WTC11 (cell line): ENCODE measurements at regions not wholly inside any gene's neighbourhood (a gene's known extent, or its start where the extent isn't known, plus 50 kb on each side); places are given as distances from the start of the nearest gene placed in this dataset.

ENCODE experiments used
- ATAC-seq: fragments of 200-7000 bp; cut with Tn5 transposase; 2 replicates; pipeline ENCODE4 v1.10.0; 2021; ENCODE audit warnings: mild to moderate bottlenecking, moderate library complexity
- CTCF ChIA-PET: fragments of 300-600 bp; sonication (Branson Sonifier 250); formaldehyde crosslinking; loops from one replicate; lab custom pipeline; 2021; ENCODE audit warnings: antibody characterized with exemption; lab: Charles Lee
- POLR2A ChIA-PET: fragments of 350-600 bp; sonication (Branson Sonifier 250); formaldehyde crosslinking; loops from one replicate; lab custom pipeline; 2021; ENCODE audit warnings: antibody characterized with exemption; lab: Charles Lee
- DNase-seq: peaks from one replicate; pipeline ENCODE4 v3.0.0; 2021; ENCODE audit warnings: low spot score
- H3K27ac Mint-ChIP-seq: 2 replicates; pipeline ENCODE4 v1.8.0; 2021; ENCODE audit warnings: mixed read lengths
- H3K27me3 Mint-ChIP-seq: 2 replicates; pipeline ENCODE4 v1.8.0; 2021; ENCODE audit warnings: low read depth, mild to moderate bottlenecking, moderate library complexity, mixed read lengths
- H3K36me3 Mint-ChIP-seq: 2 replicates; pipeline ENCODE4 v1.8.0; 2021; ENCODE audit warnings: mixed read lengths
- H3K4me1 Mint-ChIP-seq: 2 replicates; pipeline ENCODE4 v1.8.0; 2022; ENCODE audit warnings: mixed read lengths
- H3K4me3 Mint-ChIP-seq: 2 replicates; pipeline ENCODE4 v1.8.0; 2021; ENCODE audit warnings: mild to moderate bottlenecking, moderate library complexity, mixed read lengths
- H3K9me3 Mint-ChIP-seq: 2 replicates; pipeline ENCODE4 v1.8.0; 2021; ENCODE audit warnings: mixed read lengths
- ATF1 ChIP-seq: sonication (generic); formaldehyde crosslinking; IDR thresholded peaks from 2 replicates; pipeline ENCODE4 v1.8.1; 2023; ENCODE audit warnings: mild to moderate bottlenecking, moderate library complexity, missing genetic modification reagents
- ETV6 ChIP-seq: sonication (generic); formaldehyde crosslinking; IDR thresholded peaks from 2 replicates; pipeline ENCODE4 v1.8.1; 2022; ENCODE audit warnings: mild to moderate bottlenecking, missing genetic modification reagents
- FOXK1 ChIP-seq: sonication (generic); formaldehyde crosslinking; IDR thresholded peaks from 2 replicates; pipeline ENCODE4 v1.8.0; 2022; ENCODE audit warnings: mild to moderate bottlenecking, moderate library complexity, missing genetic modification reagents
- FOXP1 ChIP-seq: sonication (generic); formaldehyde crosslinking; IDR thresholded peaks from 2 replicates; pipeline ENCODE4 v1.8.0; 2022; ENCODE audit warnings: missing genetic modification reagents, mild to moderate bottlenecking, moderate library complexity, borderline replicate concordance
- HMGA2 ChIP-seq: fragments of 250-450 bp; sonication (Bioruptor Pico); IDR thresholded peaks from 2 replicates; pipeline ENCODE4 v1.4.0; 2021; ENCODE audit warnings: mild to moderate bottlenecking, moderate library complexity
- JUN ChIP-seq: sonication (generic); formaldehyde crosslinking; IDR thresholded peaks from 2 replicates; pipeline ENCODE4 v1.8.0; 2023; ENCODE audit warnings: mild to moderate bottlenecking, missing genetic modification reagents
- NR1H2 ChIP-seq: sonication (generic); formaldehyde crosslinking; IDR thresholded peaks from 2 replicates; pipeline ENCODE4 v1.9.0; 2021; ENCODE audit warnings: mild to moderate bottlenecking, moderate library complexity, missing genetic modification reagents
- RELA ChIP-seq: sonication (generic); formaldehyde crosslinking; IDR thresholded peaks from 2 replicates; pipeline ENCODE4 v1.8.1; 2022; ENCODE audit warnings: missing genetic modification reagents, mild to moderate bottlenecking, borderline replicate concordance
- SOX15 ChIP-seq: fragments of 250-450 bp; sonication (Bioruptor Pico); IDR thresholded peaks from 2 replicates; pipeline ENCODE4 v1.9.0; 2021; ENCODE audit warnings: mild to moderate bottlenecking
- SP1 ChIP-seq: sonication (generic); formaldehyde crosslinking; conservative IDR thresholded peaks from 2 replicates; pipeline ENCODE4 v1.8.1; 2022; ENCODE audit warnings: missing genetic modification reagents
- ZBTB21 ChIP-seq: sonication (generic); formaldehyde crosslinking; IDR thresholded peaks from 2 replicates; pipeline ENCODE4 v1.8.1; 2023; ENCODE audit warnings: mild to moderate bottlenecking, missing genetic modification reagents, borderline replicate concordance
- ZNF121 ChIP-seq: sonication (generic); formaldehyde crosslinking; IDR thresholded peaks from 2 replicates; pipeline ENCODE4 v1.8.0; 2023; ENCODE audit warnings: missing genetic modification reagents
- ZNF219 ChIP-seq: sonication (generic); formaldehyde crosslinking; IDR thresholded peaks from 2 replicates; pipeline ENCODE4 v1.8.0; 2023; ENCODE audit warnings: missing genetic modification reagents, mild to moderate bottlenecking, borderline replicate concordance
- ZNF317 ChIP-seq: sonication (generic); formaldehyde crosslinking; IDR thresholded peaks from 2 replicates; pipeline ENCODE4 v1.8.1; 2023; ENCODE audit warnings: low read depth, mild to moderate bottlenecking, moderate library complexity, missing genetic modification reagents, borderline replicate concordance
- ZNF423 ChIP-seq: fragments of 250-450 bp; sonication (Bioruptor Pico); IDR thresholded peaks from 2 replicates; pipeline ENCODE4 v2.1.2; 2022; ENCODE audit warnings: mild to moderate bottlenecking, moderate library complexity
- ZNF671 ChIP-seq: fragments of 250-450 bp; sonication (Bioruptor Pico); IDR thresholded peaks from 2 replicates; pipeline ENCODE4 v1.8.0; 2021; ENCODE audit warnings: mild to moderate bottlenecking
- TF ChIP-seq, protein P1 (sequence below): sonication (generic); formaldehyde crosslinking; IDR thresholded peaks from 2 replicates; pipeline ENCODE4 v1.8.0; 2023; ENCODE audit warnings: missing genetic modification reagents
- TF ChIP-seq, protein P2 (sequence below): fragments of 200-600 bp; IDR thresholded peaks from 2 replicates; pipeline ENCODE4 v1.8.0; 2022; ENCODE audit warnings: antibody characterized with exemption
- TF ChIP-seq, protein P3 (sequence below): sonication (generic); formaldehyde crosslinking; conservative IDR thresholded peaks from 2 replicates; pipeline ENCODE4 v1.8.1; 2022; ENCODE audit warnings: mild to moderate bottlenecking, missing genetic modification reagents
- TF ChIP-seq, protein P4 (sequence below): sonication (generic); formaldehyde crosslinking; IDR thresholded peaks from 2 replicates; pipeline ENCODE4 v1.8.0; 2023; ENCODE audit warnings: missing genetic modification reagents, mild to moderate bottlenecking, borderline replicate concordance

GRCh38 chr12:91326058-91327027, 143.7 kb upstream of the DCN start:
- no peak overlapping the region for H3K27ac Mint-ChIP-seq
- no peaks in the 10 kb centered on the region for H3K4me1 Mint-ChIP-seq
- CTCF ChIA-PET: interaction anchor here (0.7 to 1.5 kb wide), 10 partner anchors 9 to 373 kb away, joined by 3 to 11 read pairs (median 5); no protein-coding TSS in a partner anchor
- no peaks in the 10 kb centered on the region for H3K9me3 Mint-ChIP-seq
- no peaks in the 10 kb centered on the region for H3K36me3 Mint-ChIP-seq
- H3K4me3 Mint-ChIP-seq: no peak overlapping the region
- TF ChIP-seq, protein P1, sequence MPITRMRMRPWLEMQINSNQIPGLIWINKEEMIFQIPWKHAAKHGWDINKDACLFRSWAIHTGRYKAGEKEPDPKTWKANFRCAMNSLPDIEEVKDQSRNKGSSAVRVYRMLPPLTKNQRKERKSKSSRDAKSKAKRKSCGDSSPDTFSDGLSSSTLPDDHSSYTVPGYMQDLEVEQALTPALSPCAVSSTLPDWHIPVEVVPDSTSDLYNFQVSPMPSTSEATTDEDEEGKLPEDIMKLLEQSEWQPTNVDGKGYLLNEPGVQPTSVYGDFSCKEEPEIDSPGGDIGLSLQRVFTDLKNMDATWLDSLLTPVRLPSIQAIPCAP (CRISPR knock-in tag): no peak
- TF ChIP-seq, protein P2, sequence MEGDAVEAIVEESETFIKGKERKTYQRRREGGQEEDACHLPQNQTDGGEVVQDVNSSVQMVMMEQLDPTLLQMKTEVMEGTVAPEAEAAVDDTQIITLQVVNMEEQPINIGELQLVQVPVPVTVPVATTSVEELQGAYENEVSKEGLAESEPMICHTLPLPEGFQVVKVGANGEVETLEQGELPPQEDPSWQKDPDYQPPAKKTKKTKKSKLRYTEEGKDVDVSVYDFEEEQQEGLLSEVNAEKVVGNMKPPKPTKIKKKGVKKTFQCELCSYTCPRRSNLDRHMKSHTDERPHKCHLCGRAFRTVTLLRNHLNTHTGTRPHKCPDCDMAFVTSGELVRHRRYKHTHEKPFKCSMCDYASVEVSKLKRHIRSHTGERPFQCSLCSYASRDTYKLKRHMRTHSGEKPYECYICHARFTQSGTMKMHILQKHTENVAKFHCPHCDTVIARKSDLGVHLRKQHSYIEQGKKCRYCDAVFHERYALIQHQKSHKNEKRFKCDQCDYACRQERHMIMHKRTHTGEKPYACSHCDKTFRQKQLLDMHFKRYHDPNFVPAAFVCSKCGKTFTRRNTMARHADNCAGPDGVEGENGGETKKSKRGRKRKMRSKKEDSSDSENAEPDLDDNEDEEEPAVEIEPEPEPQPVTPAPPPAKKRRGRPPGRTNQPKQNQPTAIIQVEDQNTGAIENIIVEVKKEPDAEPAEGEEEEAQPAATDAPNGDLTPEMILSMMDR: peak; percentile 69
- no peak for TF ChIP-seq FOXK1 (CRISPR knock-in tag)
- POLR2A ChIA-PET: no interaction called here
- ATAC-seq (peak; percentile 71), DNase-seq (peak; percentile 21)
- H3K27me3 Mint-ChIP-seq: no peaks in the 10 kb centered on the region

- Mint-ChIP-seq H3K36me3 (peaks cover 3% of the 10 kb centered on the region; the same call in 1 of the 2 replicates), H3K27ac (no peak overlapping the region), H3K4me3 (no peak overlapping the region), H3K4me1 (peaks cover 19% of the 10 kb centered on the region), H3K27me3 (no peaks in the 10 kb centered on the region), H3K9me3 (peaks cover 6% of the 10 kb centered on the region)
- ChIA-PET CTCF (no interaction called here), POLR2A (no interaction called here)
- no peak for TF ChIP-seq ZNF121 (CRISPR knock-in tag)
- no peak for TF ChIP-seq NR1H2
- no peak for TF ChIP-seq JUN (CRISPR knock-in tag)
- TF ChIP-seq ATF1 (CRISPR knock-in tag): no peak
- TF ChIP-seq, protein P3, sequence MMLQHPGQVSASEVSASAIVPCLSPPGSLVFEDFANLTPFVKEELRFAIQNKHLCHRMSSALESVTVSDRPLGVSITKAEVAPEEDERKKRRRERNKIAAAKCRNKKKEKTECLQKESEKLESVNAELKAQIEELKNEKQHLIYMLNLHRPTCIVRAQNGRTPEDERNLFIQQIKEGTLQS (CRISPR knock-in tag): no peak
- no peak for TF ChIP-seq SP1 (CRISPR knock-in tag)
- DNase-seq: no peak
- ATAC-seq: no peak
Measured at GRCh38 chr12:91320999-91321398, 138.4 kb upstream of the DCN start.

- Mint-ChIP-seq H3K36me3 (peaks cover 3% of the 10 kb centered on the region; the same call in 1 of the 2 replicates), H3K4me1 (peaks cover 21% of the 10 kb centered on the region), H3K27me3 (no peaks in the 10 kb centered on the region), H3K4me3 (no peak overlapping the region; the same call in 1 of the 2 replicates), H3K27ac (no peak overlapping the region), H3K9me3 (peaks cover 16% of the 10 kb centered on the region)
- CTCF ChIA-PET: interaction anchor here (0.6 kb wide), 1 partner anchor 1316 kb away, joined by 3 read pairs; no protein-coding TSS in a partner anchor
- ATAC-seq (no peak), DNase-seq (no peak)
- POLR2A ChIA-PET: no interaction called here
- no peak for TF ChIP-seq ZBTB21 (CRISPR knock-in tag)
- TF ChIP-seq SOX15: no peak
- TF ChIP-seq ZNF317 (CRISPR knock-in tag): no peak
- no peak for TF ChIP-seq ZNF219 (CRISPR knock-in tag)
- no peak for TF ChIP-seq ZNF671 (CRISPR knock-in tag)
Measured at GRCh38 chr12:91319071-91319760, 136.6 kb upstream of the DCN start.

DNA sequence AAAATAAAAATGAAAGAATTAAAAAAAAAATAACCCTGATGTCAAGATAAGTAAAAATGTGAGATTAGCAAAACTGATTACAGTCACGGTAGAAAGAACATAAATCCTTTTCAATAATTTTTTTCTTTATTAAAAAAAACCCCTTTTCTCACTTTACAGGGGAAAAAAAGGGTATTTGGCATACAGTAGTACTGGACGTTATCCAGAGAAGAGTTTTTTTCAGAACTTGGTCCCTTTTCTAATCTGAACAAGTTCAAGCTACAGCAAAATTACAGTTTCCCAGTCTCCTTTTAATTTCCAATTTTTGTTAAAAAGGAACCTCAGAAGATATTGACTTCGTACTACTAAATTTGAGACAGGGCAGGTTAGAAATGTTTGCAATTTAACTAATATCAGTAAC, 134.7 kb upstream of the DCN start:
- no peaks in the 10 kb centered on the region for H3K27me3 Mint-ChIP-seq
- H3K27ac Mint-ChIP-seq: no peak overlapping the region
- CTCF ChIA-PET: no interaction called here
- TF ChIP-seq RELA (CRISPR knock-in tag): no peak
- TF ChIP-seq, protein P4, sequence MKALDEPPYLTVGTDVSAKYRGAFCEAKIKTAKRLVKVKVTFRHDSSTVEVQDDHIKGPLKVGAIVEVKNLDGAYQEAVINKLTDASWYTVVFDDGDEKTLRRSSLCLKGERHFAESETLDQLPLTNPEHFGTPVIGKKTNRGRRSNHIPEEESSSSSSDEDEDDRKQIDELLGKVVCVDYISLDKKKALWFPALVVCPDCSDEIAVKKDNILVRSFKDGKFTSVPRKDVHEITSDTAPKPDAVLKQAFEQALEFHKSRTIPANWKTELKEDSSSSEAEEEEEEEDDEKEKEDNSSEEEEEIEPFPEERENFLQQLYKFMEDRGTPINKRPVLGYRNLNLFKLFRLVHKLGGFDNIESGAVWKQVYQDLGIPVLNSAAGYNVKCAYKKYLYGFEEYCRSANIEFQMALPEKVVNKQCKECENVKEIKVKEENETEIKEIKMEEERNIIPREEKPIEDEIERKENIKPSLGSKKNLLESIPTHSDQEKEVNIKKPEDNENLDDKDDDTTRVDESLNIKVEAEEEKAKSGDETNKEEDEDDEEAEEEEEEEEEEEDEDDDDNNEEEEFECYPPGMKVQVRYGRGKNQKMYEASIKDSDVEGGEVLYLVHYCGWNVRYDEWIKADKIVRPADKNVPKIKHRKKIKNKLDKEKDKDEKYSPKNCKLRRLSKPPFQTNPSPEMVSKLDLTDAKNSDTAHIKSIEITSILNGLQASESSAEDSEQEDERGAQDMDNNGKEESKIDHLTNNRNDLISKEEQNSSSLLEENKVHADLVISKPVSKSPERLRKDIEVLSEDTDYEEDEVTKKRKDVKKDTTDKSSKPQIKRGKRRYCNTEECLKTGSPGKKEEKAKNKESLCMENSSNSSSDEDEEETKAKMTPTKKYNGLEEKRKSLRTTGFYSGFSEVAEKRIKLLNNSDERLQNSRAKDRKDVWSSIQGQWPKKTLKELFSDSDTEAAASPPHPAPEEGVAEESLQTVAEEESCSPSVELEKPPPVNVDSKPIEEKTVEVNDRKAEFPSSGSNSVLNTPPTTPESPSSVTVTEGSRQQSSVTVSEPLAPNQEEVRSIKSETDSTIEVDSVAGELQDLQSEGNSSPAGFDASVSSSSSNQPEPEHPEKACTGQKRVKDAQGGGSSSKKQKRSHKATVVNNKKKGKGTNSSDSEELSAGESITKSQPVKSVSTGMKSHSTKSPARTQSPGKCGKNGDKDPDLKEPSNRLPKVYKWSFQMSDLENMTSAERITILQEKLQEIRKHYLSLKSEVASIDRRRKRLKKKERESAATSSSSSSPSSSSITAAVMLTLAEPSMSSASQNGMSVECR (CRISPR knock-in tag): no peak
- TF ChIP-seq FOXP1 (CRISPR knock-in tag): no peak
- TF ChIP-seq, protein P1 (CRISPR knock-in tag): no peak
- TF ChIP-seq ETV6 (CRISPR knock-in tag): no peak
- TF ChIP-seq ATF1 (CRISPR knock-in tag): no peak
- no peak for TF ChIP-seq HMGA2 (CRISPR knock-in tag)
- TF ChIP-seq ZNF423: no peak

More for the DNA sequence above, 134.7 kb upstream of the DCN start:
- Mint-ChIP-seq H3K4me1 (peaks cover 21% of the 10 kb centered on the region), H3K9me3 (peaks cover 16% of the 10 kb centered on the region), H3K4me3 (no peak overlapping the region), H3K36me3 (peaks cover 3% of the 10 kb centered on the region; the same call in 1 of the 2 replicates)
- DNase-seq (no peak), ATAC-seq (no peak)
- POLR2A ChIA-PET: no interaction called here
